K562 (cell line): ENCODE measurements at regions not wholly inside any gene's neighbourhood (a gene's known extent, or its start where the extent isn't known, plus 50 kb on each side); places are given as distances from the start of the nearest gene placed in this dataset.

ENCODE experiments used
- BHLHE40 ChIP-seq: IDR thresholded peaks from 2 replicates; pipeline ENCODE4 v1.6.1; 2011; ENCODE audit warnings: low read length, improper control_type of control experiment
- ETV6 ChIP-seq, 3 experiments: fragments of 150-350 bp in 1 of 3; sonication (generic) in 1 of 3; formaldehyde crosslinking in 1 of 3; IDR thresholded peaks; 2 replicates each; pipeline versions ENCODE4 v1.6.1 to v1.8.0; 2014 to 2022; ENCODE audit warnings: borderline replicate concordance in 2 of 3, low read depth in 2 of 3, antibody characterized with exemption in 1 of 3, low read length in 1 of 3, mild to moderate bottlenecking in 1 of 3, missing genetic modification reagents in 1 of 3
- KDM4B ChIP-seq, 2 experiments: fragments of 450-650 bp in 1 of 2; sonication (generic) in 1 of 2; IDR thresholded peaks; 2 replicates each; pipeline ENCODE4 v1.6.1; 2016 to 2017; ENCODE audit warnings: borderline replicate concordance in 2 of 2, antibody characterized with exemption in 1 of 2, low read depth in 1 of 2, mild to moderate bottlenecking in 1 of 2
- NCOA6 ChIP-seq: fragments of 450-650 bp; IDR thresholded peaks from 2 replicates; pipeline ENCODE4 v1.6.1; 2017; ENCODE audit warnings: mild to moderate bottlenecking
- RFX5 ChIP-seq: IDR thresholded peaks from 2 replicates; pipeline ENCODE4 v1.6.1; 2011; ENCODE audit warnings: low read depth, mild to moderate bottlenecking, improper control_type of control experiment, low read length
- SMAD4 ChIP-seq: fragments of 250-450 bp; sonication (Bioruptor Pico); conservative IDR thresholded peaks from 2 replicates; pipeline ENCODE4 v1.8.0; 2021; ENCODE audit warnings: inconsistent platforms, mild to moderate bottlenecking, moderate library complexity
- TEAD4 ChIP-seq, 2 experiments: sonication (generic) in 1 of 2; formaldehyde crosslinking in 1 of 2; IDR thresholded peaks; 2 replicates each; pipeline versions ENCODE4 v1.6.1 to v1.8.0; 2012 to 2022; ENCODE audit warnings: borderline replicate concordance in 1 of 2, inconsistent platforms in 1 of 2, low read length in 1 of 2, mild to moderate bottlenecking in 1 of 2, missing genetic modification reagents in 1 of 2
- TF ChIP-seq, protein P1 (sequence below): sonication (generic); formaldehyde crosslinking; IDR thresholded peaks from 2 replicates; pipeline ENCODE4 v1.8.1; 2022; ENCODE audit warnings: missing genetic modification reagents
- TF ChIP-seq, protein P2 (sequence below), 3 experiments: IDR thresholded peaks in 2 of 3; conservative IDR thresholded peaks in 1 of 3; 2 replicates each; pipeline ENCODE4 v1.5.1; 2011 to 2012; ENCODE audit warnings: low read length in 3 of 3, mild to moderate bottlenecking in 3 of 3, control low read depth in 2 of 3, improper control_type of control experiment in 1 of 3, inconsistent platforms in 1 of 3, low read depth in 1 of 3, mixed read lengths in 1 of 3, moderate library complexity in 1 of 3; ENCODE audit not compliant: insufficient read depth in 2 of 3
- TF ChIP-seq, protein P3 (sequence below): sonication (generic); formaldehyde crosslinking; IDR thresholded peaks from 2 replicates; pipeline ENCODE4 v1.9.0; 2022; ENCODE audit warnings: mild to moderate bottlenecking, missing genetic modification reagents
- TF ChIP-seq, protein P4 (sequence below): IDR thresholded peaks from 2 replicates; pipeline ENCODE4 v1.6.1; 2011; ENCODE audit not compliant: insufficient read length; ENCODE audit errors: extremely low read depth

DNA sequence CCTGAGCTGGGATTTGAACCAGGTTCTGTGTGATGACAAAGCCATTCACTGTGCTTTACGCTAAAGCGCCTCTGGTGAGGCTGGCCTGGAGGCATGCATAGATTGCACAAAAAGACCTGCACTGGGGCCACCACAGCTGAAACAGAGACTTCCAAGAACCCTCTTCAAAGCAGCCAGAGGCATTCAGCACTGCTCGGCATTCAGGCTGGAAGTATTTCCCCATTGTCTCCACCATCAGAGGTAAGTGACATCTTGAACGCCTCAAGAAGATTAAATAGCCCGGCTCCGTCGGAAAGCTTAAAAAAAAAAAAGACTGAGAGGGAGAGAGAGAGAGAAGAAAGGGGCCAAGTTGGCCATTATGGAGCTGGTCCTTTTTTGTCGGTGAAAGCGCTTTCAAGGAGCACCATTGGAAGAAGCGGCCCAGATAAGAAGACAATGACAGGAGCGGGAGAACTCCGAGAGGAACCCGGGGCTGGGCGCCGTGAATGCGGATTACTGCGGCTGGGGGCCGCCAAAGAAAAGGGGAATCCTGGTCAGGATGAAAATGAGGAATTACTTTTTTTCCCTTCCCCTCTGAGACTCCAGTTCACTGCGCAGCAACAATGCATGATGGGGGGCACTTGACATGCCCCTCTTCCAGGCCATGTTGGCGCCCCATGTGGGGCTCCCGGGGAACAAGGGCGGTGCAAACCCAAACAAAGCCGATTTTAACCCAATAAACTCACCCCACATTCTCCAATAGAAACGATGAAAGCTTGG lies 228.3 kb downstream of the MYCN start:
- TF ChIP-seq, protein P1, sequence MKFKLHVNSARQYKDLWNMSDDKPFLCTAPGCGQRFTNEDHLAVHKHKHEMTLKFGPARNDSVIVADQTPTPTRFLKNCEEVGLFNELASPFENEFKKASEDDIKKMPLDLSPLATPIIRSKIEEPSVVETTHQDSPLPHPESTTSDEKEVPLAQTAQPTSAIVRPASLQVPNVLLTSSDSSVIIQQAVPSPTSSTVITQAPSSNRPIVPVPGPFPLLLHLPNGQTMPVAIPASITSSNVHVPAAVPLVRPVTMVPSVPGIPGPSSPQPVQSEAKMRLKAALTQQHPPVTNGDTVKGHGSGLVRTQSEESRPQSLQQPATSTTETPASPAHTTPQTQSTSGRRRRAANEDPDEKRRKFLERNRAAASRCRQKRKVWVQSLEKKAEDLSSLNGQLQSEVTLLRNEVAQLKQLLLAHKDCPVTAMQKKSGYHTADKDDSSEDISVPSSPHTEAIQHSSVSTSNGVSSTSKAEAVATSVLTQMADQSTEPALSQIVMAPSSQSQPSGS (CRISPR knock-in tag): no peak
- TF ChIP-seq BHLHE40: no peak
- no peak for TF ChIP-seq SMAD4
- TF ChIP-seq, protein P2, sequence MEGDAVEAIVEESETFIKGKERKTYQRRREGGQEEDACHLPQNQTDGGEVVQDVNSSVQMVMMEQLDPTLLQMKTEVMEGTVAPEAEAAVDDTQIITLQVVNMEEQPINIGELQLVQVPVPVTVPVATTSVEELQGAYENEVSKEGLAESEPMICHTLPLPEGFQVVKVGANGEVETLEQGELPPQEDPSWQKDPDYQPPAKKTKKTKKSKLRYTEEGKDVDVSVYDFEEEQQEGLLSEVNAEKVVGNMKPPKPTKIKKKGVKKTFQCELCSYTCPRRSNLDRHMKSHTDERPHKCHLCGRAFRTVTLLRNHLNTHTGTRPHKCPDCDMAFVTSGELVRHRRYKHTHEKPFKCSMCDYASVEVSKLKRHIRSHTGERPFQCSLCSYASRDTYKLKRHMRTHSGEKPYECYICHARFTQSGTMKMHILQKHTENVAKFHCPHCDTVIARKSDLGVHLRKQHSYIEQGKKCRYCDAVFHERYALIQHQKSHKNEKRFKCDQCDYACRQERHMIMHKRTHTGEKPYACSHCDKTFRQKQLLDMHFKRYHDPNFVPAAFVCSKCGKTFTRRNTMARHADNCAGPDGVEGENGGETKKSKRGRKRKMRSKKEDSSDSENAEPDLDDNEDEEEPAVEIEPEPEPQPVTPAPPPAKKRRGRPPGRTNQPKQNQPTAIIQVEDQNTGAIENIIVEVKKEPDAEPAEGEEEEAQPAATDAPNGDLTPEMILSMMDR (IDR thresholded peaks at IDR 0.05 in 2 of 3, conservative IDR thresholded peaks at IDR 0.05 in 1 of 3; ENCODE audit: insufficient read depth in 2 of 3, low read depth in 1 of 3, low read length in 3 of 3): no peak
- no peak for TF ChIP-seq RFX5
- TF ChIP-seq NCOA6: no peak
- no peak for TF ChIP-seq ETV6 (IDR thresholded peaks at IDR 0.05; ENCODE audit: borderline replicate concordance in 1 of 2, low read depth in 2 of 2, low read length in 1 of 2)
- no peak for TF ChIP-seq ETV6 (CRISPR knock-in tag; IDR thresholded peaks at IDR 0.05; ENCODE audit: borderline replicate concordance)
- TF ChIP-seq, protein P3, sequence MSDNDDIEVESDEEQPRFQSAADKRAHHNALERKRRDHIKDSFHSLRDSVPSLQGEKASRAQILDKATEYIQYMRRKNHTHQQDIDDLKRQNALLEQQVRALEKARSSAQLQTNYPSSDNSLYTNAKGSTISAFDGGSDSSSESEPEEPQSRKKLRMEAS (CRISPR knock-in tag): no peak
- no peak for TF ChIP-seq TEAD4 (IDR thresholded peaks at IDR 0.05; ENCODE audit: low read length)
- no peak for TF ChIP-seq TEAD4 (CRISPR knock-in tag; IDR thresholded peaks at IDR 0.05; ENCODE audit: borderline replicate concordance)
- TF ChIP-seq KDM4B (IDR thresholded peaks at IDR 0.05; ENCODE audit: borderline replicate concordance in 2 of 2, low read depth in 1 of 2): no peak
- TF ChIP-seq, protein P4, sequence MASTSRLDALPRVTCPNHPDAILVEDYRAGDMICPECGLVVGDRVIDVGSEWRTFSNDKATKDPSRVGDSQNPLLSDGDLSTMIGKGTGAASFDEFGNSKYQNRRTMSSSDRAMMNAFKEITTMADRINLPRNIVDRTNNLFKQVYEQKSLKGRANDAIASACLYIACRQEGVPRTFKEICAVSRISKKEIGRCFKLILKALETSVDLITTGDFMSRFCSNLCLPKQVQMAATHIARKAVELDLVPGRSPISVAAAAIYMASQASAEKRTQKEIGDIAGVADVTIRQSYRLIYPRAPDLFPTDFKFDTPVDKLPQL: no peak
